ENCODE measurements at regions not wholly inside any gene's neighbourhood (a gene's known extent, or its start where the extent isn't known, plus 50 kb on each side); places are given as distances from the start of the nearest gene placed in this dataset.

DNA sequence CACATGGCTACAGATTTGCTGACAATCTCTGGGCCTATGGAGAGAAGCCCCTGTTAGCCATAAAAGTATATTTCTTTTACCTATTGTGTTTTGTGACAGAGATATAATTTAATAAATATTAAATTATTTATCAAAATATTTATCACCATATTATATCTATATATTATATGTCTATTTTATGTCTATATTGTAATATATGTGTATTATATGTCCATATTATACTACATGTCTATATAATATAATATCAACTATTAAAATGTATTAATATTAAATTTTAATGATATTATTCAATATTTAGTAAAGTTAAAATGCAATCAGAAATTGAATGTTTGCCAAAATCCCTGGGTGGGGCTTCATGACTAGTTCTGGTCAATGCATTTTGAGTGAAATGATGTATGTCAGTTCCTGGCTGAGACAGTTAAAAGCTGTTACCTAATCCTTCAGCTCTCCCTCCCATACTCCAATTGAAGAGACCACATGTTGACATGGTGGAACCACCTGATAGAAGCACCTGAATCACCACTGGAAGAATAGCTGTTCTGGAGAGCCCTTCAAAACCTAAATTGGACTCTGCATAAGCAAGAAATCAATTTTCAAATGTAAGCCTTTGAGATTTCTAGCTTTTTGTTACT is 357.3 kb upstream of the DDHD1 start:
- no peaks in the 10 kb centered on the region for H3K36me3 ChIP-seq (ENCODE audit: control insufficient read depth, insufficient read depth, low read length)
- H2AFZ ChIP-seq (ENCODE audit: low read depth, low read length) = no peak overlapping the region
- ChIA-PET CTCF (ENCODE audit: low intra/inter-chr PET ratio) (no interaction called here), POLR2A (no interaction called here)
- H3K79me2 ChIP-seq (ENCODE audit: control insufficient read depth, insufficient read depth, low read length) = no peaks in the 10 kb centered on the region
- FAIRE-seq (no peak), DNase-seq (ENCODE audit: extremely low read depth in 1 of 4, low spot score in 3 of 4) (no peak), ATAC-seq (no peak)
- H3K4me2 ChIP-seq (ENCODE audit: insufficient read depth, low read length) = no peak overlapping the region
- no peaks in the 10 kb centered on the region for H3K4me1 ChIP-seq (replicated peaks in 1 of 2; ENCODE audit: control insufficient read depth in 2 of 2, insufficient read depth in 2 of 2, low read length in 2 of 2)
- no peak overlapping the region for H3K4me3 ChIP-seq
- no peaks in the 10 kb centered on the region for H4K20me1 ChIP-seq (replicated peaks; ENCODE audit: control insufficient read depth, insufficient read depth, low read length)
- H3K9ac ChIP-seq (ENCODE audit: insufficient read depth in 1 of 2, low read depth in 2 of 2, low read length in 2 of 2) = no peak overlapping the region
- no peaks in the 10 kb centered on the region for H3K27me3 ChIP-seq (ENCODE audit: control insufficient read depth in 2 of 2, insufficient read depth in 2 of 2, low read length in 2 of 2)
- TF ChIP-seq HDAC3 (IDR thresholded peaks at IDR 0.05; ENCODE audit: borderline replicate concordance, partially characterized antibody) = no peak
- no peaks in the 10 kb centered on the region for H3K9me1 ChIP-seq (ENCODE audit: control insufficient read depth, insufficient read depth, low read length)
- no peaks in the 10 kb centered on the region for H3K9me3 ChIP-seq (replicated peaks; ENCODE audit: control insufficient read depth, insufficient read depth, low read depth, low read length)
- intact Hi-C loops (cut with micrococcal nuclease) (no loop called here), in situ Hi-C loops (cut with MboI) (no loop called here)
- no peak overlapping the region for H3K27ac ChIP-seq (ENCODE audit: extremely low read depth, low read depth, low read length)
- BruUV-seq (replicated peaks) = no TSS peak

DNA sequence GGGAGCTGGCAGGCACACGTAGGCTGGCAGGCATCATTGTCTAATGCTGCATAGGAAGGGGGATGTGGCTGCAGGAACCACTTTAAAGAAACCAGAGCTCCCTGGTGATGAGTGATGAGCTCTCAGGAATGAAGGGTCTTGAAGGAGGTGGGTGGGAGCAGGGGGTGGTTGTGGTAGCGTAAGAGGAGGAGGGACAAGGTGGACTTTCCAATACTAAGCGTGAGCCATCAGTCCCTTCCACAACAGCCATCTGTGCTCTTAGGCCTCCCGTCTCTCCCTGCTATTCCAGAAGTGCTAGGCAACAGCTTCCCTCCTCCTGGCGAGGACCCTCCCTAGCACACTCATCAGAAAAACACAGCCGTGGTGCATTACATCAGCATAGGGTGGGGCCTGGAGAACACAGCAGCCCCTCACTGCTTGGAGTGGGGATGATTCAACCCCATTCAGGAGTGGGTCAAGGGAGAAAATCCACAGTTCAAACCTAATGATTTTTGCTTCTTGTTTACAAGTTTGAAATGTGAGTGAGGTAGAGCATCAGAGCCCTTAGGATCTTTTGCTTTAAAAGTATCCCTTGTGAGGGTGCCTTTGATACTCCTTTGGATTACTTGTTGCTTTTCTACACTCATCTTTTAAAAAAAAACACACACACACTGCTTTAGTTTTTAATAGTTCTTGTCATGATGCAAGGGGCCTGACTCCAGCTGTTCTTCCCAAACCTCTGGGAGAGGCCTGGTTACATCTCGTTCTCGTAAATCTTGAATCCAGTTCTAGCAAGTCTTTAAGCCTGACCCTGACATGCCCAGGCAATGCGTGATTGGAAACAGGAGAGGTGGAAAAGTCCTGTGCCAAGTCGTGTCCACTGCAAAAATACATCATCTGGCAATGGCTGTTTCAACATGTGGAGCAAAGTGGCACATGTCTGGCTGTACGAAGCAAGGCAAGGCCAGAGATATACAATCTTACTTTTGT is 356.4 kb upstream of the DDHD1 start:
- ATAC-seq = no peak
- DNase-seq (ENCODE audit: extremely low read depth in 1 of 4, low spot score in 3 of 4) = no peak
- Histone ChIP-seq H3K79me2 (ENCODE audit: control insufficient read depth, insufficient read depth, low read length) (no peaks in the 10 kb centered on the region), H3K4me3 (no peak overlapping the region), H3K36me3 (ENCODE audit: control insufficient read depth, insufficient read depth, low read length) (no peaks in the 10 kb centered on the region), H3K9ac (ENCODE audit: insufficient read depth in 1 of 2, low read depth in 2 of 2, low read length in 2 of 2) (no peak overlapping the region), H4K20me1 (replicated peaks; ENCODE audit: control insufficient read depth, insufficient read depth, low read length) (no peaks in the 10 kb centered on the region), H3K27ac (ENCODE audit: extremely low read depth, low read depth, low read length) (no peak overlapping the region), H3K4me2 (ENCODE audit: insufficient read depth, low read length) (no peak overlapping the region), H3K9me3 (replicated peaks; ENCODE audit: control insufficient read depth, insufficient read depth, low read depth, low read length) (no peaks in the 10 kb centered on the region), H3K9me1 (ENCODE audit: control insufficient read depth, insufficient read depth, low read length) (no peaks in the 10 kb centered on the region), H2AFZ (ENCODE audit: low read depth, low read length) (no peak overlapping the region), H3K4me1 (replicated peaks in 1 of 2; ENCODE audit: control insufficient read depth in 2 of 2, insufficient read depth in 2 of 2, low read length in 2 of 2) (no peaks in the 10 kb centered on the region), H3K27me3 (ENCODE audit: control insufficient read depth in 2 of 2, insufficient read depth in 2 of 2, low read length in 2 of 2) (no peaks in the 10 kb centered on the region)
- intact Hi-C loops (cut with micrococcal nuclease) (no loop called here), in situ Hi-C loops (cut with MboI) (no loop called here)
- ChIA-PET POLR2A (no interaction called here), CTCF (ENCODE audit: low intra/inter-chr PET ratio) (no interaction called here)
- no peak for FAIRE-seq
- no TSS peak for BruUV-seq (replicated peaks)
- 2% methylated on average over 10 of the region's 11 CpGs for WGBS (ENCODE audit: insufficient coverage, low coverage, missing lambda C conversion rate)
- TF ChIP-seq BACH1 (tag; IDR thresholded peaks at IDR 0.05) (no peak), TSC22D4 (tag; IDR thresholded peaks at IDR 0.05) (no peak), KLF10 (CRISPR knock-in tag; IDR thresholded peaks at IDR 0.05) (no peak), ZC3H8 (IDR thresholded peaks at IDR 0.05) (no peak), NFIC (IDR thresholded peaks at IDR 0.05) (no peak), SRSF3 (IDR thresholded peaks at IDR 0.05; ENCODE audit: insufficient read depth, low read length) (no peak), ZNF316 (IDR thresholded peaks at IDR 0.05) (no peak)
- TF ChIP-seq, protein P1, sequence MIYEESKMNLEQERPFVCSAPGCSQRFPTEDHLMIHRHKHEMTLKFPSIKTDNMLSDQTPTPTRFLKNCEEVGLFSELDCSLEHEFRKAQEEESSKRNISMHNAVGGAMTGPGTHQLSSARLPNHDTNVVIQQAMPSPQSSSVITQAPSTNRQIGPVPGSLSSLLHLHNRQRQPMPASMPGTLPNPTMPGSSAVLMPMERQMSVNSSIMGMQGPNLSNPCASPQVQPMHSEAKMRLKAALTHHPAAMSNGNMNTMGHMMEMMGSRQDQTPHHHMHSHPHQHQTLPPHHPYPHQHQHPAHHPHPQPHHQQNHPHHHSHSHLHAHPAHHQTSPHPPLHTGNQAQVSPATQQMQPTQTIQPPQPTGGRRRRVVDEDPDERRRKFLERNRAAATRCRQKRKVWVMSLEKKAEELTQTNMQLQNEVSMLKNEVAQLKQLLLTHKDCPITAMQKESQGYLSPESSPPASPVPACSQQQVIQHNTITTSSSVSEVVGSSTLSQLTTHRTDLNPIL (CRISPR knock-in tag; IDR thresholded peaks at IDR 0.05) = no peak
- TF ChIP-seq, protein P2, sequence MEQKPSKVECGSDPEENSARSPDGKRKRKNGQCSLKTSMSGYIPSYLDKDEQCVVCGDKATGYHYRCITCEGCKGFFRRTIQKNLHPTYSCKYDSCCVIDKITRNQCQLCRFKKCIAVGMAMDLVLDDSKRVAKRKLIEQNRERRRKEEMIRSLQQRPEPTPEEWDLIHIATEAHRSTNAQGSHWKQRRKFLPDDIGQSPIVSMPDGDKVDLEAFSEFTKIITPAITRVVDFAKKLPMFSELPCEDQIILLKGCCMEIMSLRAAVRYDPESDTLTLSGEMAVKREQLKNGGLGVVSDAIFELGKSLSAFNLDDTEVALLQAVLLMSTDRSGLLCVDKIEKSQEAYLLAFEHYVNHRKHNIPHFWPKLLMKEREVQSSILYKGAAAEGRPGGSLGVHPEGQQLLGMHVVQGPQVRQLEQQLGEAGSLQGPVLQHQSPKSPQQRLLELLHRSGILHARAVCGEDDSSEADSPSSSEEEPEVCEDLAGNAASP (IDR thresholded peaks at IDR 0.05) = no peak
- TF ChIP-seq, protein P3, sequence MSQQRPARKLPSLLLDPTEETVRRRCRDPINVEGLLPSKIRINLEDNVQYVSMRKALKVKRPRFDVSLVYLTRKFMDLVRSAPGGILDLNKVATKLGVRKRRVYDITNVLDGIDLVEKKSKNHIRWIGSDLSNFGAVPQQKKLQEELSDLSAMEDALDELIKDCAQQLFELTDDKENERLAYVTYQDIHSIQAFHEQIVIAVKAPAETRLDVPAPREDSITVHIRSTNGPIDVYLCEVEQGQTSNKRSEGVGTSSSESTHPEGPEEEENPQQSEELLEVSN (IDR thresholded peaks at IDR 0.05; ENCODE audit: borderline replicate concordance in 1 of 2, extremely low read depth in 1 of 2, insufficient read depth in 1 of 2, insufficient read length in 1 of 2, low read depth in 1 of 2, low read length in 1 of 2, poor library complexity in 1 of 2, severe bottlenecking in 1 of 2) = no peak
